Activated naive CD4-positive, alpha-beta T cell treated with anti-CD3 and anti-CD28 coated beads, Interleukin-2, amount 50 U/mL, for 16 hours (primary cell): ENCODE measurements at regions not wholly inside any gene's neighbourhood (a gene's known extent, or its start where the extent isn't known, plus 50 kb on each side); places are given as distances from the start of the nearest gene placed in this dataset.

Experiments
- DNase-seq: peaks from one replicate; pipeline ENCODE4 v3.0.0-alpha.2; 2020

- no peak for DNase-seq
These were observed 68.2 kb upstream of the C1orf87 start for GRCh38 chr1:60141743-60142142.

GRCh38 chr1:60141276-60141675 is 67.7 kb upstream of the C1orf87 start:
- DNase-seq, result no peak

- no peak for DNase-seq
These were observed 63.8 kb upstream of the C1orf87 start for GRCh38 chr1:60137406-60137805.

GRCh38 chr1:60136395-60136794 is 62.8 kb upstream of the C1orf87 start:
- no peak for DNase-seq

DNA sequence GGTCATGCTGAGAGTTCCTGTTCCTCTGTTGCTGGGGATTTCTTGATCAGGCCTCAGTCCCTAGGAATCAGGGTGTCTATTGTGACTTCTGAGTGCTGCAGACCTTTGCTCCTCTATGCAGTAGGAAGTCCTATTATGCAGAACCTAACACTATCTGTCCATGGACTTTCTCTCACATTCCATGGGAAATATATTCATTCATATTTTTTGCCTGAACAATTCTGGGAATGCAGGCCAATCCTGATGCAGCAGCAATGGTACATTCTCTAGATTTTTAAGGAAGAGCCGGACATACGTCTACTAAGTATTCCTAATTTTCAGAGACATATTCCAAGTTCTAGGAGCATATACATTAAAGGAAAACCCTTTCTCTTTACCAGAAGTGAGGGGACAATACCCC is 61.1 kb upstream of the C1orf87 start:
- no peak for DNase-seq

DNA sequence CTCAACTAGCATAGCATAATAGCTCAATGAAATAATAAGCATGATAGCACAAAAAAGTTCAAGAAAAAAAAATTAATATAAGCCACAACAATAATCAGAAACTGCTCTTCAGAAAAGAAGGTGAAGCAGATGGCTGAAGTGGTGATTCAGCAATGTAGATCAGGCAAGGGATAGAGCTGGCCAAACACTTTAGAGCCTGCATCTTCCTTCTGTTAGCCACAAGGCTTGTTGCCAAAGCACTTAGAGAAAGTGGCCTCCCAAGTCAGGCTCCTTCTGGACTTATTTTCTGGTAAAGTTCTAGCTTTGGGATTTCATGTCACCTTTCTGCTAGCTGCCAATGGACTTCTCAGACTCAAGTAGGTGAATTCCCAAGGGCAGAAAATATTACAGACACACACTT is 60.3 kb upstream of the C1orf87 start:
- DNase-seq, result no peak

DNA sequence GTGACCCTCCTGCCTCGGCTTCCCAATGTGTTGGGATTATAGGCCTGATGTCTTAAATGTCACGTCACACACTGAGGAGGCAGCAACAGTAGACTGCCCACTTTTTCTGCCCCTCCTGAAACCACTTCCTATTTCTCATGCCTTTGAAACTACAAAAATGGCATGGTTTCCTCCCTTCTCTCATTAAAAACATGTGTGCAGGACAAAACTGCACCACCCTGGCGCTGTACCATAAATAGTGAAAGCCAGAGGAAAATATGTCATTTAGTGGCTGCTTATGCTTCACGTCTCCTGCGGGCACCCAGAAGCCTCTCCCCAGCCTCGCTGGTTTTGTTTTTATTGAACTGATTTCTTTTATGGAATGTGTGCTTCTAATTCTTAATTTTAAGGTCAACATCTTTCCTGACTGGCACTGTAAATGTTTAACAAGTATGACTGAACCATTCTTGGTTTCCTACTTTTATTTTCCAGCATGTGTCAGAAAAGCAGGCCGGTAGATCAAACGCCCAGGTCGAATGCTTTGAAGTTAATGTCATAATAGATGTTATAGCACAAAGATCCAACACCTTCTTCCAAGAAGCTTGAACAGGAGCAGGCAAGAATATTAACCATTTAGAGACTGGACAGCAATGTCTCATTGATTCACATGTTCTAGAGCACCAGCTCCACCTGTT is 59.6 kb upstream of the C1orf87 start:
- no peak for DNase-seq

- no peak for DNase-seq
These were observed 58.5 kb upstream of the C1orf87 start for GRCh38 chr1:60132108-60132507.

GRCh38 chr1:60130703-60131102 is 57.1 kb upstream of the C1orf87 start:
- no peak for DNase-seq

DNA sequence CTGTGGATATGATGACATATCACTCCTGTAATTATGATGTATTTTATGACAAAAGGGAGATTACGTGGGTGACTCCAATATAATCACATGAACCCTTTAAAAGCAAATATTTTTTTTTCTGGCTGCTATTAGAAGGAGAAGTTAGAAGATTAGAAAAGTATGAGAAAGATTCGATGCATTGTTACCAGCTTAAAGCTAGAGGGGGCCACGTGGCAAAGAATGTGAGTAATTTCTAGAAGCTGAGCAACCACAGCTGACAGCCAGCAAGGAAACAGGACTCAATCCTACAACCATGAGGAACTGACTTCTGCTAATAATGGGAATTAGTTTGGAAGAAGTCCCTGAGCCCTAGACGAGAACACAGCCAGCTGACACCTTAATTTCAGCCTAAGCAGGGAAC is 56.3 kb upstream of the C1orf87 start:
- DNase-seq, result no peak

DNA sequence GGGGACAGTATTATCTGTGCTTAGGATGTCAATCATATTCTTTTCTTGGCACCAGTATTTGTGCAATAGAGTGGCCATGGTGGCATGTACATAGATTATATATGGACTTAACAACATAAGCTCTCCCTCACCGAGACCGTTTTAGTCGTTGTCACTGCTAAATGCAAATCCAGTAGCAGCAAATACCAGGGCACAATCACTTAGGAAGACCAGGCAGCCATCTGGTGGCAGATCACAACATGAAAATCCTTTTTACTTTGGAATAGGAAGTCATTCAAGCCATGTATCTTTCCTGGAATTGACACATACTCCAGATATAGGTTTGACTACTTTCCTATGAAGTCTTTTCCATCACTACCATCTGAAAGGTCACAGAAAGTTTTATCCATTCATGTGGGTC is 53.2 kb upstream of the C1orf87 start:
- DNase-seq, result no peak
